ENCODE measurements at regions not wholly inside any gene's neighbourhood (a gene's known extent, or its start where the extent isn't known, plus 50 kb on each side); places are given as distances from the start of the nearest gene placed in this dataset.
"Not testable (repeated sequence)": the region's sequence is repeated elsewhere in the genome, so short reads cannot be mapped to it uniquely, and the experiment has no call there.

GRCh38 chr13:85140192-85140591 is 659.0 kb downstream of the SLITRK6 start:
- DNase-seq, result no peak
- Histone ChIP-seq H3K4me3 (ENCODE audit: low read depth, low read length) (no peak overlapping the region), H3K27ac (no peak overlapping the region), H3K27me3 (ENCODE audit: insufficient read depth, low read depth, severe bottlenecking) (no peaks in the 10 kb centered on the region), H3K9me3 (ENCODE audit: severe bottlenecking) (no peaks in the 10 kb centered on the region), H3K36me3 (no peaks in the 10 kb centered on the region)
- TF ChIP-seq, protein P1, sequence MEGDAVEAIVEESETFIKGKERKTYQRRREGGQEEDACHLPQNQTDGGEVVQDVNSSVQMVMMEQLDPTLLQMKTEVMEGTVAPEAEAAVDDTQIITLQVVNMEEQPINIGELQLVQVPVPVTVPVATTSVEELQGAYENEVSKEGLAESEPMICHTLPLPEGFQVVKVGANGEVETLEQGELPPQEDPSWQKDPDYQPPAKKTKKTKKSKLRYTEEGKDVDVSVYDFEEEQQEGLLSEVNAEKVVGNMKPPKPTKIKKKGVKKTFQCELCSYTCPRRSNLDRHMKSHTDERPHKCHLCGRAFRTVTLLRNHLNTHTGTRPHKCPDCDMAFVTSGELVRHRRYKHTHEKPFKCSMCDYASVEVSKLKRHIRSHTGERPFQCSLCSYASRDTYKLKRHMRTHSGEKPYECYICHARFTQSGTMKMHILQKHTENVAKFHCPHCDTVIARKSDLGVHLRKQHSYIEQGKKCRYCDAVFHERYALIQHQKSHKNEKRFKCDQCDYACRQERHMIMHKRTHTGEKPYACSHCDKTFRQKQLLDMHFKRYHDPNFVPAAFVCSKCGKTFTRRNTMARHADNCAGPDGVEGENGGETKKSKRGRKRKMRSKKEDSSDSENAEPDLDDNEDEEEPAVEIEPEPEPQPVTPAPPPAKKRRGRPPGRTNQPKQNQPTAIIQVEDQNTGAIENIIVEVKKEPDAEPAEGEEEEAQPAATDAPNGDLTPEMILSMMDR (IDR thresholded peaks at IDR 0.05; ENCODE audit: low read depth, low read length), result no peak

GRCh38 chr13:85137516-85137915 is 661.7 kb downstream of the SLITRK6 start:
- DNase-seq, result no peak
- no peaks in the 10 kb centered on the region for H3K36me3 ChIP-seq
- no peak overlapping the region for H3K4me3 ChIP-seq (ENCODE audit: low read depth, low read length)
- H3K27ac ChIP-seq, result no peak overlapping the region
- no peaks in the 10 kb centered on the region for H3K9me3 ChIP-seq (ENCODE audit: severe bottlenecking)
- H3K27me3 ChIP-seq (ENCODE audit: insufficient read depth, low read depth, severe bottlenecking), result no peaks in the 10 kb centered on the region
- TF ChIP-seq, protein P1 (IDR thresholded peaks at IDR 0.05; ENCODE audit: low read depth, low read length), result no peak

- H3K9me3 ChIP-seq (ENCODE audit: severe bottlenecking), result peaks cover 2% of the 10 kb centered on the region
- no peaks in the 10 kb centered on the region for H3K36me3 ChIP-seq
- TF ChIP-seq, protein P1 (IDR thresholded peaks at IDR 0.05; ENCODE audit: low read depth, low read length), result no peak
- no peak overlapping the region for H3K27ac ChIP-seq
- H3K27me3 ChIP-seq (ENCODE audit: insufficient read depth, low read depth, severe bottlenecking), result no peaks in the 10 kb centered on the region
- H3K4me3 ChIP-seq (ENCODE audit: low read depth, low read length), result no peak overlapping the region
- DNase-seq, result no peak
Measured at GRCh38 chr13:85132986-85133385, 666.2 kb downstream of the SLITRK6 start.

DNA sequence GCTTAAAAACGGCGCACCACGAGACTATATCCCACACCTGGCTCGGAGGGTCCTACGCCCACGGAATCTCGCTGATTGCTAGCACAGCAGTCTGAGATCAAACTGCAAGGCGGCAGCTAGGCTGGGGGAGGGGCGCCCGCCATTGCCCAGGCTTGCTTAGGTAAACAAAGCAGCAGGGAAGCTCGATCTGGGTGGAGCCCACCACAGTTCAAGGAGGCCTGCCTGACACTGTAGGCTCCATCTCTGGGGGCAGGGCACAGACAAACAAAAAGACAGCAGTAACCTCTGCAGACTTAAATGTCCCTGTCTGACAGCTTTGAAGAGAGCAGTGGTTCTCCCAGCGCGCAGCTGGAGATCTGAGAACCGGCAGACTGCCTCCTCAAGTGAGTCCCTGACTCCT is 675.7 kb downstream of the SLITRK6 start:
- H3K27me3 ChIP-seq (ENCODE audit: insufficient read depth, low read depth, severe bottlenecking); H3K9me3 ChIP-seq (ENCODE audit: severe bottlenecking); H3K4me3 ChIP-seq (ENCODE audit: low read depth, low read length); DNase-seq; H3K36me3 ChIP-seq; H3K27ac ChIP-seq: not testable (repeated sequence)

- peak; percentile 36 for DNase-seq
Measured at GRCh38 chr13:85108356-85108755, 690.9 kb downstream of the SLITRK6 start.

DNA sequence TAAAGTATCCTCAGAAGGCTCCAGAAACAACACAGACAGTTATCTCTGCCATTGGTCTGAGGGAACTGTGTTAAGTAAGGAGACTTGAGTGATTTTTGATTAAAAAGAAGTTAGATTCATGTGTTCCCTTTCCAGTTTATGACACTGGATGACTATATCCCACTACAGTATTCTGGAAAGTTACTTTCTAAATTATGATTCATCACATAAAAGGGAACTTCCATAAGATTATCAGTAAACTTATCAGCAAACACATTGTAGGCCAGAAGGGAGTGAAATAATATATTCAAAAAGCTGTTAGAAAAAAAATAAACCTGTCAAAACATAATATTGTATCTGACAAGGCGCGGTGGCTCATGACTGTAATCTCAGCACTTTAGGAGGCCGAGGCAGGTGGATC is 700.0 kb downstream of the SLITRK6 start:
- H3K27me3 ChIP-seq (ENCODE audit: insufficient read depth, low read depth, severe bottlenecking), result no peaks in the 10 kb centered on the region
- peaks cover 7% of the 10 kb centered on the region for H3K9me3 ChIP-seq (ENCODE audit: severe bottlenecking)
- H3K27ac ChIP-seq, result no peak overlapping the region
- DNase-seq, result no peak
- TF ChIP-seq, protein P1 (IDR thresholded peaks at IDR 0.05; ENCODE audit: low read depth, low read length), result no peak
- no peak overlapping the region for H3K4me3 ChIP-seq (ENCODE audit: low read depth, low read length)
- no peaks in the 10 kb centered on the region for H3K36me3 ChIP-seq

More at GRCh38 chr13:85108356-85108755, 690.9 kb downstream of the SLITRK6 start:
- H3K27me3 ChIP-seq (ENCODE audit: insufficient read depth, low read depth, severe bottlenecking), result no peaks in the 10 kb centered on the region
- H3K4me3 ChIP-seq (ENCODE audit: low read depth, low read length), result no peak overlapping the region
- no peak overlapping the region for H3K27ac ChIP-seq
- no peaks in the 10 kb centered on the region for H3K36me3 ChIP-seq
- H3K9me3 ChIP-seq (ENCODE audit: severe bottlenecking), result peaks cover 8% of the 10 kb centered on the region
- TF ChIP-seq, protein P1 (IDR thresholded peaks at IDR 0.05; ENCODE audit: low read depth, low read length), result no peak
